GM18907 (cell line): ENCODE measurements at regions not wholly inside any gene's neighbourhood (a gene's known extent, or its start where the extent isn't known, plus 50 kb on each side); places are given as distances from the start of the nearest gene placed in this dataset.

Experiments used
- ATAC-seq: cut with Tn5 transposase; IDR thresholded peaks from one replicate; pipeline ENCODE4 v1.9.1; 2021; ENCODE audit warnings: mild to moderate bottlenecking, moderate library complexity; ENCODE audit not compliant: unreplicated experiment

DNA sequence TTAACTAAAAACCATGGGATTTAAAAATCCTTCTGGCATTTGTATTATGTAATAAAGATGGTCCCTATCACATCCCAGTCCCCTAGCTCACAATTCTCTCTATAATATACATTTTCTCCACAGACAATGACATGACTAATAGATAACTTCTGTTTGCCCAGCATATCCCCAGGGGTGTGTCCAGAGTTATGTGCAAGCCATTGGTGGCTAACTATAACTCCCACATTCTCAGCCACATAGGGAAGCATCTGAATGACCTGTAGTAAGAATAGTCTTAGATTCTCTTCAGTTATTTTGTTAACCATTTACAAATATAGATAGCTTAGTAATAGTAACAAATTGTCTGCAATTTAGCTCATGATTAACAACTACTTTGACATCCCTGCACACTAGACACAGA is 52.2 kb upstream of the RBSN start:
- ATAC-seq, result peak; percentile 87

GRCh38 chr3:15152184-15152583 is 53.2 kb upstream of the RBSN start:
- no peak for ATAC-seq

DNA sequence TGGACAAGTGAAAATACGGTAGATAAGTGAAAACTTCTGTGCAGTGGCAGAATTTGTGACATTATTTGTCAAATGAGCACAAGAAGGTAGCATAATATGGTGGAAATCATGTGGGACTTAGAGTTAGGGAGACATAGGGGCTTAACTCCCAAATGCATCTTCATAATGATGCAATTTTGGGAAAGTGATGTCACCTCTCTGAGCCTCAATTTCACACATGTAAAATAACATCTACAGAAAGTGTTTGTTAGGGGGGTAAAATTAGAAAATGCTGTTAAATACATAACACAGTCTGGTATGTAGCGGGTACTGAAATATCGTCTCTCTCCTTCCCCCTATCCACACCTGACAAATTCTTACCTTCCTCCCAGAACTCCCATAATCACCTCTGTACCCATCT is 52.9 kb upstream of the CAPN7 start:
- no peak for ATAC-seq

DNA sequence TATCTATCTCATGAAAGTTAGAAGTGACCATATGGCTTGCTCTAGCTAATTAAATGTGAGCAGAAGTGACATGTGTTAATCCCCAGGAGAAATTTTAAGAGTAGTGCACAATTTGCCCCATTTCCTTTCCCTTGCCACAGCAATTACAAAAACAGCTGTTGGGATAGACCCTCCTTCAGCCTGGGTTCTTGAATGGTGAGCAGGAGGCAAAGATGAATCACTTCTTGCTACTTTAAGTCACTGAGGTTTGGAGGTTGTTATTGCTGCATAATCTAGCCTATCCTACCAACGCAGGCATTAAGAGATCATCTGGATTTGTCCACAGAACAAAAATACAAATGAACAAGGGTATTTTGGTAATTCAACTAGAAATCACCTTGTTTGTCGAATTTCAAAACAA is 51.7 kb upstream of the CAPN7 start:
- no peak for ATAC-seq

DNA sequence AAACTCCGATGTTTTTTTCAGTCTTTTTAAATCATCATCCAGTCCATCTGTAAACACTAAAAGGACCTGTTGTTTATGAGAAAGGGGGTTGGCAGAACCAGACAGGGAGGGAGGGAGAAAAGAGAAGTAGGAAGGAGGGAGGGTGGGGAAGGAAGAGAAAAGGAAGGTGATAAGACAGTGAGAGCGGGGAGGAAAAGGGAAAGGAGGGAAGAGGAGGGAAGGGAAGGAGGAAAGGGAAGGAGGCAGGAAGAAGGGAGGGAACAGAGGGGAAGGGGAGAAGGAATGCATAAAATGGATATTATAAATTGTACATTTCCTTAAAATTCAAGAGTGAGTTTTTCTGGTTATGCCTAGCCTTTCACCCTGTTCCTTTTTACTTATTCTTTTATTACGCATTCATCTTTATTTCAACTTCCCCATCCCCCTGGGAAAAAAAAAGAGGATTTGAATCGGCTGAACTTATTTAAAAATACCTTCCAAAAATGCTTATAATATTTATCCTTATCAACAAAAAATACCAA is 50.1 kb upstream of the CAPN7 start:
- ATAC-seq, result no peak
